ENCODE measurements at regions not wholly inside any gene's neighbourhood (a gene's known extent, or its start where the extent isn't known, plus 50 kb on each side); places are given as distances from the start of the nearest gene placed in this dataset.

DNA sequence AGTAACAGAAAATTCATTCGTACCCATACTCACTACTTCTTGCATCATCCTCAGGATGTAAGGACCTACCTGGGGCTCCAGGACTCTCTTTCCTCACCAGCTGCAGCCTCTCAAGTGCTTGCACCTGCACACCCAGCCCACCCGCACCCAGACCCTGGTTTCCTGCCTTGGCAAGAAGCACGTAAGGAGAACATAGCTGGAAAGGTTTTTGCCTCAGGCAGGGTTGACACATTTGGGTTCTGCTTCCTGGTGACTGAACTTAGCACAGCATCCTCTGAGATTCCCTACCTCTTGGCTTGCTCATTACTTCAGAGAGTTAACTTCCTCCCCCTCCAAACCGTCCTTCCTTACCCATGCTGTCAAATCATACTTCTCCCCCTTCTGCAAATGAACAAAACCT is 556.9 kb downstream of the CD83 start:
- intact Hi-C loops (cut with micrococcal nuclease; ENCODE audit: unreplicated experiment) (no loop called here), in situ Hi-C loops (cut with HindIII; ENCODE audit: low pct_unique_long_range_greater_than_20kb, low sequenced_read_pairs) (no loop called here)
- Histone ChIP-seq H3K4me3 (ENCODE audit: low read depth in 2 of 2, low read length in 2 of 2) (no peak overlapping the region), H3K27ac (ENCODE audit: low read length) (no peak overlapping the region), H3K9me3 (ENCODE audit: control insufficient read depth, insufficient read depth, low read depth, low read length) (no peaks in the 10 kb centered on the region), H3K36me3 (ENCODE audit: control insufficient read depth, insufficient read depth, low read length) (no peaks in the 10 kb centered on the region), H3K4me1 (ENCODE audit: control insufficient read depth, insufficient read depth, low read length) (no peaks in the 10 kb centered on the region), H3K27me3 (ENCODE audit: control insufficient read depth, insufficient read depth, low read length) (no peaks in the 10 kb centered on the region; the same call in 1 of the 2 replicates)
- ATAC-seq (no peak), DNase-seq (ENCODE audit: low read depth, low spot score) (no peak)
- no TSS peak for BruUV-seq (replicated peaks)
- TF ChIP-seq POLR2AphosphoS5 (IDR thresholded peaks at IDR 0.05; ENCODE audit: low read depth, low read length) (no peak), TCF7L2 (IDR thresholded peaks at IDR 0.05; ENCODE audit: low read depth, low read length) (no peak), SIN3A (IDR thresholded peaks at IDR 0.05; ENCODE audit: borderline replicate concordance, insufficient read depth, low read depth, low read length) (no peak)
- TF ChIP-seq, protein P1, sequence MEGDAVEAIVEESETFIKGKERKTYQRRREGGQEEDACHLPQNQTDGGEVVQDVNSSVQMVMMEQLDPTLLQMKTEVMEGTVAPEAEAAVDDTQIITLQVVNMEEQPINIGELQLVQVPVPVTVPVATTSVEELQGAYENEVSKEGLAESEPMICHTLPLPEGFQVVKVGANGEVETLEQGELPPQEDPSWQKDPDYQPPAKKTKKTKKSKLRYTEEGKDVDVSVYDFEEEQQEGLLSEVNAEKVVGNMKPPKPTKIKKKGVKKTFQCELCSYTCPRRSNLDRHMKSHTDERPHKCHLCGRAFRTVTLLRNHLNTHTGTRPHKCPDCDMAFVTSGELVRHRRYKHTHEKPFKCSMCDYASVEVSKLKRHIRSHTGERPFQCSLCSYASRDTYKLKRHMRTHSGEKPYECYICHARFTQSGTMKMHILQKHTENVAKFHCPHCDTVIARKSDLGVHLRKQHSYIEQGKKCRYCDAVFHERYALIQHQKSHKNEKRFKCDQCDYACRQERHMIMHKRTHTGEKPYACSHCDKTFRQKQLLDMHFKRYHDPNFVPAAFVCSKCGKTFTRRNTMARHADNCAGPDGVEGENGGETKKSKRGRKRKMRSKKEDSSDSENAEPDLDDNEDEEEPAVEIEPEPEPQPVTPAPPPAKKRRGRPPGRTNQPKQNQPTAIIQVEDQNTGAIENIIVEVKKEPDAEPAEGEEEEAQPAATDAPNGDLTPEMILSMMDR (IDR thresholded peaks at IDR 0.05), result no peak
- TF ChIP-seq, protein P2, sequence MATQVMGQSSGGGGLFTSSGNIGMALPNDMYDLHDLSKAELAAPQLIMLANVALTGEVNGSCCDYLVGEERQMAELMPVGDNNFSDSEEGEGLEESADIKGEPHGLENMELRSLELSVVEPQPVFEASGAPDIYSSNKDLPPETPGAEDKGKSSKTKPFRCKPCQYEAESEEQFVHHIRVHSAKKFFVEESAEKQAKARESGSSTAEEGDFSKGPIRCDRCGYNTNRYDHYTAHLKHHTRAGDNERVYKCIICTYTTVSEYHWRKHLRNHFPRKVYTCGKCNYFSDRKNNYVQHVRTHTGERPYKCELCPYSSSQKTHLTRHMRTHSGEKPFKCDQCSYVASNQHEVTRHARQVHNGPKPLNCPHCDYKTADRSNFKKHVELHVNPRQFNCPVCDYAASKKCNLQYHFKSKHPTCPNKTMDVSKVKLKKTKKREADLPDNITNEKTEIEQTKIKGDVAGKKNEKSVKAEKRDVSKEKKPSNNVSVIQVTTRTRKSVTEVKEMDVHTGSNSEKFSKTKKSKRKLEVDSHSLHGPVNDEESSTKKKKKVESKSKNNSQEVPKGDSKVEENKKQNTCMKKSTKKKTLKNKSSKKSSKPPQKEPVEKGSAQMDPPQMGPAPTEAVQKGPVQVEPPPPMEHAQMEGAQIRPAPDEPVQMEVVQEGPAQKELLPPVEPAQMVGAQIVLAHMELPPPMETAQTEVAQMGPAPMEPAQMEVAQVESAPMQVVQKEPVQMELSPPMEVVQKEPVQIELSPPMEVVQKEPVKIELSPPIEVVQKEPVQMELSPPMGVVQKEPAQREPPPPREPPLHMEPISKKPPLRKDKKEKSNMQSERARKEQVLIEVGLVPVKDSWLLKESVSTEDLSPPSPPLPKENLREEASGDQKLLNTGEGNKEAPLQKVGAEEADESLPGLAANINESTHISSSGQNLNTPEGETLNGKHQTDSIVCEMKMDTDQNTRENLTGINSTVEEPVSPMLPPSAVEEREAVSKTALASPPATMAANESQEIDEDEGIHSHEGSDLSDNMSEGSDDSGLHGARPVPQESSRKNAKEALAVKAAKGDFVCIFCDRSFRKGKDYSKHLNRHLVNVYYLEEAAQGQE (IDR thresholded peaks at IDR 0.05; ENCODE audit: insufficient read depth in 1 of 2, low read depth in 2 of 2, low read length in 1 of 2), result no peak
- CTCF ChIA-PET, result no interaction called here
- POLR2A ChIA-PET, result no interaction called here

- in situ Hi-C loops (cut with HindIII; ENCODE audit: low pct_unique_long_range_greater_than_20kb, low sequenced_read_pairs) (no loop called here), intact Hi-C loops (cut with micrococcal nuclease; ENCODE audit: unreplicated experiment) (no loop called here)
- ChIA-PET POLR2A (no interaction called here), CTCF (no interaction called here)
- BruUV-seq (replicated peaks), result no TSS peak
- H3K27ac ChIP-seq (ENCODE audit: low read length), result no peak overlapping the region
- no peaks in the 10 kb centered on the region for H3K9me3 ChIP-seq (ENCODE audit: control insufficient read depth, insufficient read depth, low read depth, low read length)
- H3K36me3 ChIP-seq (ENCODE audit: control insufficient read depth, insufficient read depth, low read length), result no peaks in the 10 kb centered on the region
- no peak for DNase-seq (ENCODE audit: low read depth, low spot score)
- ATAC-seq, result no peak
- no peaks in the 10 kb centered on the region for H3K4me1 ChIP-seq (ENCODE audit: control insufficient read depth, insufficient read depth, low read length)
- H3K4me3 ChIP-seq (ENCODE audit: low read depth in 2 of 2, low read length in 2 of 2), result no peak overlapping the region
- TF ChIP-seq, protein P2 (IDR thresholded peaks at IDR 0.05; ENCODE audit: insufficient read depth in 1 of 2, low read depth in 2 of 2, low read length in 1 of 2), result no peak
- TF ChIP-seq SIN3A (IDR thresholded peaks at IDR 0.05; ENCODE audit: borderline replicate concordance, insufficient read depth, low read depth, low read length), result no peak
- no peak for TF ChIP-seq POLR2AphosphoS5 (IDR thresholded peaks at IDR 0.05; ENCODE audit: low read depth, low read length)
- TF ChIP-seq, protein P1 (IDR thresholded peaks at IDR 0.05), result no peak
- TF ChIP-seq TCF7L2 (IDR thresholded peaks at IDR 0.05; ENCODE audit: low read depth, low read length), result no peak
- H3K27me3 ChIP-seq (ENCODE audit: control insufficient read depth, insufficient read depth, low read length), result no peaks in the 10 kb centered on the region; the same call in 1 of the 2 replicates
Observed at GRCh38 chr6:14674867-14675648, 557.5 kb downstream of the CD83 start.
